GM21515 (cell line): ENCODE measurements at regions not wholly inside any gene's neighbourhood (a gene's known extent, or its start where the extent isn't known, plus 50 kb on each side); places are given as distances from the start of the nearest gene placed in this dataset.
"Not testable (repeated sequence)": the region's sequence is repeated elsewhere in the genome, so short reads cannot be mapped to it uniquely, and the experiment has no call there.

Experiments
- ATAC-seq: cut with Tn5 transposase; IDR thresholded peaks from one replicate; pipeline ENCODE4 v1.9.1; 2021; ENCODE audit not compliant: unreplicated experiment

GRCh38 chr1:208462761-208463160, 218.6 kb upstream of the PLXNA2 start:
- ATAC-seq = no peak

- no peak for ATAC-seq
Observed at GRCh38 chr1:208465266-208465665, 221.1 kb upstream of the PLXNA2 start.

- ATAC-seq = no peak
Observed at GRCh38 chr1:208465786-208466590, 221.8 kb upstream of the PLXNA2 start.

- ATAC-seq = no peak
Observed at GRCh38 chr1:208467151-208467780, 223.1 kb upstream of the PLXNA2 start.

- ATAC-seq = no peak
Observed at GRCh38 chr1:208475449-208475848, 231.3 kb upstream of the PLXNA2 start.

GRCh38 chr1:208475951-208476845, 232.0 kb upstream of the PLXNA2 start:
- ATAC-seq = no peak

- ATAC-seq = no peak
Observed at GRCh38 chr1:208476846-208477170, 232.6 kb upstream of the PLXNA2 start.

- no peak for ATAC-seq
Observed at GRCh38 chr1:208479435-208479834, 235.3 kb upstream of the PLXNA2 start.

GRCh38 chr1:208485512-208485911, 241.3 kb upstream of the PLXNA2 start:
- no peak for ATAC-seq

GRCh38 chr1:208486677-208487076, 242.5 kb upstream of the PLXNA2 start:
- no peak for ATAC-seq

GRCh38 chr1:208488432-208488831, 244.2 kb upstream of the PLXNA2 start:
- not testable (repeated sequence) for ATAC-seq

GRCh38 chr1:208496467-208497371, 252.5 kb upstream of the PLXNA2 start:
- ATAC-seq = no peak

- ATAC-seq = no peak
Observed at GRCh38 chr1:208497866-208498541, 253.8 kb upstream of the PLXNA2 start.

GRCh38 chr1:208499026-208499425, 254.8 kb upstream of the PLXNA2 start:
- no peak for ATAC-seq

GRCh38 chr1:208499601-208500000, 255.4 kb upstream of the PLXNA2 start:
- ATAC-seq = no peak

- ATAC-seq = no peak
Observed at GRCh38 chr1:208500375-208500774, 256.2 kb upstream of the PLXNA2 start.

GRCh38 chr1:208501542-208501941, 257.4 kb upstream of the PLXNA2 start:
- no peak for ATAC-seq

- no peak for ATAC-seq
Observed at GRCh38 chr1:208503787-208504186, 259.6 kb upstream of the PLXNA2 start.

GRCh38 chr1:208506812-208507211, 262.6 kb upstream of the PLXNA2 start:
- no peak for ATAC-seq

- ATAC-seq = no peak
Observed at GRCh38 chr1:208509072-208509471, 264.9 kb upstream of the PLXNA2 start.
